Astrocyte (in vitro differentiated cells and primary cell): ENCODE measurements at regions not wholly inside any gene's neighbourhood (a gene's known extent, or its start where the extent isn't known, plus 50 kb on each side); places are given as distances from the start of the nearest gene placed in this dataset.

ENCODE experiments used
- EZH2 ChIP-seq: IDR thresholded peaks from 2 replicates; pipeline ENCODE4 v1.6.1; 2012; ENCODE audit warnings: mild to moderate bottlenecking, low read length, inconsistent platforms; ENCODE audit not compliant: insufficient read depth
- TF ChIP-seq, protein P1 (sequence below): IDR thresholded peaks from 2 replicates; pipeline ENCODE4 v1.5.1; 2011; ENCODE audit warnings: low read depth, mild to moderate bottlenecking, inconsistent platforms, low read length, moderate library complexity; ENCODE audit not compliant: insufficient read depth

DNA sequence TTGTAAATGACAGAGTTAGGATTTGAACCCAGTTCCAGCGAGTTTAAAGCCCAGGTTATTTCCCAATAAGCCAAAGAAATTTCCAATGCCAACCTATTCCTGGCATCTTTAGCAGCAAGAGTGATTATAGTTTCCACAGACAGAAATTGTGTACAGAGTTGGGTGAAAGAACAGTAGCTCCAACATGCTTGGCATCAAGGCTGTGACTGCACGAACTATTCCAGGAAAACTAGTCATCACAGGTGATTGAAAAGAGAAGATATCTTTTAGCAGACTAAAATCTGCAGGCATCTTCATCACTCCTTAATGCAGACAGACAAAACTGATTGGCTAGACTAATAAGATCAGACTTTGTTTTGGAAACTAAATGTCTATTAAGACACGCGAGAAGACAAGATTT lies 262.7 kb upstream of the PLEKHG7 start:
- TF ChIP-seq, protein P1, sequence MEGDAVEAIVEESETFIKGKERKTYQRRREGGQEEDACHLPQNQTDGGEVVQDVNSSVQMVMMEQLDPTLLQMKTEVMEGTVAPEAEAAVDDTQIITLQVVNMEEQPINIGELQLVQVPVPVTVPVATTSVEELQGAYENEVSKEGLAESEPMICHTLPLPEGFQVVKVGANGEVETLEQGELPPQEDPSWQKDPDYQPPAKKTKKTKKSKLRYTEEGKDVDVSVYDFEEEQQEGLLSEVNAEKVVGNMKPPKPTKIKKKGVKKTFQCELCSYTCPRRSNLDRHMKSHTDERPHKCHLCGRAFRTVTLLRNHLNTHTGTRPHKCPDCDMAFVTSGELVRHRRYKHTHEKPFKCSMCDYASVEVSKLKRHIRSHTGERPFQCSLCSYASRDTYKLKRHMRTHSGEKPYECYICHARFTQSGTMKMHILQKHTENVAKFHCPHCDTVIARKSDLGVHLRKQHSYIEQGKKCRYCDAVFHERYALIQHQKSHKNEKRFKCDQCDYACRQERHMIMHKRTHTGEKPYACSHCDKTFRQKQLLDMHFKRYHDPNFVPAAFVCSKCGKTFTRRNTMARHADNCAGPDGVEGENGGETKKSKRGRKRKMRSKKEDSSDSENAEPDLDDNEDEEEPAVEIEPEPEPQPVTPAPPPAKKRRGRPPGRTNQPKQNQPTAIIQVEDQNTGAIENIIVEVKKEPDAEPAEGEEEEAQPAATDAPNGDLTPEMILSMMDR = no peak
- no peak for TF ChIP-seq EZH2
